Nephron progenitor cell (in vitro differentiated cells): ENCODE measurements at regions not wholly inside any gene's neighbourhood (a gene's known extent, or its start where the extent isn't known, plus 50 kb on each side); places are given as distances from the start of the nearest gene placed in this dataset.

ENCODE experiments used
- DNase-seq: peaks from one replicate; pipeline ENCODE4 v3.0.0; 2021
- H3K27ac Mint-ChIP-seq: 2 replicates; pipeline ENCODE4 v1.8.0; 2021; ENCODE audit warnings: mild to moderate bottlenecking, moderate library complexity, mixed read lengths
- H3K27me3 Mint-ChIP-seq: 2 replicates; pipeline ENCODE4 v1.8.0; 2021; ENCODE audit warnings: mild to moderate bottlenecking, low read depth, mixed read lengths; ENCODE audit not compliant: poor library complexity
- H3K36me3 Mint-ChIP-seq: 2 replicates; pipeline ENCODE4 v1.8.0; 2021; ENCODE audit warnings: low read depth, mixed read lengths
- H3K4me1 Mint-ChIP-seq: 2 replicates; pipeline ENCODE4 v1.8.0; 2021; ENCODE audit warnings: mixed read lengths
- H3K4me3 Mint-ChIP-seq: 2 replicates; pipeline ENCODE4 v1.8.0; 2021; ENCODE audit warnings: mild to moderate bottlenecking, moderate library complexity, mixed read lengths
- H3K9me3 Mint-ChIP-seq: 2 replicates; pipeline ENCODE4 v1.8.0; 2021; ENCODE audit warnings: mild to moderate bottlenecking, moderate library complexity, mixed read lengths
- CTCF ChIP-seq: fragments of 200-600 bp; sonication (generic); IDR thresholded peaks from 2 replicates; pipeline ENCODE4 v1.5.0; 2021; ENCODE audit warnings: antibody characterized with exemption

GRCh38 chr18:73461038-73461779, 593.4 kb upstream of the NETO1 start:
- TF ChIP-seq CTCF = no peak
- H3K27me3 Mint-ChIP-seq = peaks cover 3% of the 10 kb centered on the region
- peaks cover 6% of the 10 kb centered on the region for H3K4me1 Mint-ChIP-seq
- no peaks in the 10 kb centered on the region for H3K36me3 Mint-ChIP-seq
- no peak for DNase-seq
- H3K4me3 Mint-ChIP-seq = no peak overlapping the region
- no peak overlapping the region for H3K27ac Mint-ChIP-seq
- H3K9me3 Mint-ChIP-seq = no peaks in the 10 kb centered on the region

DNA sequence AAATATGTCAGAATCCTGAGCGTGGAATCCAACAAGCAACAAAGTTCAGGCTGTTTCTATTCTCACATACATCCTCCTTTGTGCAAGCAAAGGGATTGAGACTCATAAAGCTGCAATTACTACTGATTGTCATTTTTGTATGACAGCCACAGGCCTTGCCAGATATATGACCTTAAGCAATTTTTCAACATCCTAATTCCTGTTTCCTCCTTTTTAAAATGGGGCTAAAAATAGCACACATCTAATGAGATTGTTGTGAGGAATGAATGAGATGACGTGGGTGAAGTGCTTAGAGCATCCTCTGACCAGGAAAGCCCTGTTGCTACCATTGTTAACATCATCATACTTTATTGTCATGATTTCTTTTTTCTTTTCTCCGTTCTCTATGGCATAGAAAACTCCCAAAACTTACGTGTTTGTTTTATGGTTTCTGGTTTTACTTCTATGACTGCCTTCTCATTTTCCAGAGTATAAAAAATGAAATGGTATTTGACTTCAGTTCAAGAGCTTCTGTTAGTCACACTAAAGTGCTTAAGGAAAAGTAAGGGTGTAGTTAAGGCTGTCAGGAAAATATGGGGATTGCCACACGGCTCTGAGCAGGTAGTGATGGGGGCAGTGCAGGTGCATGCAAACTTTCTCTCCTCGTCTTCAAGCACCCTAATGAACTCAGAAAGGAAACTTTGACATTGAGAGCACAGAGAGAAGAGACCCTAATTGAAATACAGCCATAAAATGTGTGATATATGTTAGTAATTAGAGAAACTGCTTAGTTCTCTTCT, 590.6 kb upstream of the NETO1 start:
- no peak for DNase-seq
- no peaks in the 10 kb centered on the region for H3K36me3 Mint-ChIP-seq
- H3K27ac Mint-ChIP-seq = no peak overlapping the region
- no peaks in the 10 kb centered on the region for H3K9me3 Mint-ChIP-seq
- H3K27me3 Mint-ChIP-seq = no peaks in the 10 kb centered on the region
- no peak overlapping the region for H3K4me3 Mint-ChIP-seq
- no peak for TF ChIP-seq CTCF
- H3K4me1 Mint-ChIP-seq = peaks cover 6% of the 10 kb centered on the region

- DNase-seq = no peak
- Mint-ChIP-seq H3K27me3 (no peaks in the 10 kb centered on the region), H3K27ac (no peak overlapping the region), H3K9me3 (no peaks in the 10 kb centered on the region), H3K4me1 (peaks cover 2% of the 10 kb centered on the region), H3K36me3 (no peaks in the 10 kb centered on the region), H3K4me3 (no peak overlapping the region)
- no peak for TF ChIP-seq CTCF
Measured at GRCh38 chr18:73456643-73457042, 588.9 kb upstream of the NETO1 start.

GRCh38 chr18:73452866-73453265, 585.1 kb upstream of the NETO1 start:
- Mint-ChIP-seq H3K27me3 (no peaks in the 10 kb centered on the region), H3K27ac (no peak overlapping the region), H3K36me3 (no peaks in the 10 kb centered on the region), H3K4me1 (no peaks in the 10 kb centered on the region), H3K9me3 (peaks cover 14% of the 10 kb centered on the region), H3K4me3 (no peak overlapping the region)
- DNase-seq = no peak
- TF ChIP-seq CTCF = no peak

GRCh38 chr18:73446502-73446901, 578.7 kb upstream of the NETO1 start:
- DNase-seq = no peak
- Mint-ChIP-seq H3K4me3 (no peak overlapping the region), H3K27ac (no peak overlapping the region), H3K27me3 (no peaks in the 10 kb centered on the region), H3K36me3 (no peaks in the 10 kb centered on the region), H3K4me1 (no peaks in the 10 kb centered on the region), H3K9me3 (peaks cover 18% of the 10 kb centered on the region)
- no peak for TF ChIP-seq CTCF
